DMS79 treated with DMSO at 0.1 percent for 48 hours (cell line): ENCODE measurements at regions not wholly inside any gene's neighbourhood (a gene's known extent, or its start where the extent isn't known, plus 50 kb on each side); places are given as distances from the start of the nearest gene placed in this dataset.

Source experiments
- DNase-seq: peaks from one replicate; lab custom pipeline; 2025; lab: John Stamatoyannopoulos, UW

- no peak for DNase-seq
These were observed 199.9 kb upstream of the PKDCC start for GRCh38 chr2:41847744-41848441.

- no peak for DNase-seq
These were observed 196.3 kb upstream of the PKDCC start for GRCh38 chr2:41851554-41851953.

GRCh38 chr2:41853427-41854191 lies 194.2 kb upstream of the PKDCC start:
- DNase-seq: no peak

DNA sequence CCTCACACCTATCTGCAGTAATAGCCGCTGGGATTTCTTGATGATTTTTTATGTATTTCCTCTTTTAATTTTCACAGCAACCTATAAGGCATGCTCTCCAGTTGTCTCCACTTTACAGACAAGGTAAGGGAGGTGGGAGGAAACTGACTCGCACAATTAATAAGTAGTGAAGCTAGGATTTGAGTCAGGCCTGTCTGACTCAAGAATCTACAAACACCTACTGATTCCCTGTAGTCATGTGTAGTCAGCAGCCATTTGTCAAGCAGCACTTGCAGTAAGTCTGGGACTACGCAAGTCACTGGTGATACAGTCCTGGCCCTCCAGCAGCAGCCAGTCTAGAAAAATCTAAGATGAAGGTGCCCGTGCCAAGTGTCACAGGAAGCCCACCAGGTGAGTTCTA lies 193.6 kb upstream of the PKDCC start:
- no peak for DNase-seq

GRCh38 chr2:41856946-41857345 lies 190.9 kb upstream of the PKDCC start:
- no peak for DNase-seq

DNA sequence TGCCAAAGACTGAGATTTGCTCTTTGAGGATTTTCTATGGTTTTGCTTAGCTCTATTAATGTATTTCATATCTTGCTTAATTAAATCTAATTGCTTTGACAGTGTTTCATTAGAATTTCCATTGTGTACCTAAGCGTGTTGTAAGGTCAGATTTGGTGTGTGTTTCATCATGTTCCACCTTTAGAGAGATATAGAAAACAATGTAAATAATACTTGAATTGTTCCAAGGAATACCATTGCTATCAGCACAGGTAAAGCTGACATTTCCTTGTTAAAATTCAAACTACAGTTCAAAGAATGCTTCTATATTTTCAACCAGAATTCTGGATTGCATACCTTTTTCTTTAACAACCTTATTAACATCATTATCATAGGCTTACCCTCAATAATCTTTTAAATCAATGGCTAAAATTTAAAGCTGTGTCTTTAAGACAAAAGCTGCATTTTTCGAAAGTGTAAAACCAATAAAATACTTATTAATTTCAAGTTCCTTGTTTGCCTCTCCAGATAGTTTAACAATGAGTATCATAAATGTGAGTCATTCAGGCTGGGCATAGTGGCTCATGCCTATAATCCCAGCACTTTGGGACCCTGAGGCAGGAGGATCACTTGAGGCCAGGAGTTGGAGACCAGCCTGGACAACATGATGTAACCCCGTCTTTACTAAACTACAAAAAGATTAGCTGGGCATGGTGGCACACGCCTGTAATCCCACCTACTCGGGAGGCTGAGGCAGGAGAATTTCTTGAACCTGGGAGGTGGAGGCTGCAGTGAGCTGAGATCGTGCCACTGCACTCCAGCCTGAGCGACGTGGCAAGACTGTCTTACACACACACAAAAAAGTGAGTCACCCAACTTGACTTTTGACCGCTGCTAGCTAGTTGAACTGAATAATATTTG lies 188.0 kb upstream of the PKDCC start:
- no peak for DNase-seq

GRCh38 chr2:41863062-41863461 lies 184.8 kb upstream of the PKDCC start:
- DNase-seq: no peak

GRCh38 chr2:41865263-41865662 lies 182.6 kb upstream of the PKDCC start:
- no peak for DNase-seq

DNA sequence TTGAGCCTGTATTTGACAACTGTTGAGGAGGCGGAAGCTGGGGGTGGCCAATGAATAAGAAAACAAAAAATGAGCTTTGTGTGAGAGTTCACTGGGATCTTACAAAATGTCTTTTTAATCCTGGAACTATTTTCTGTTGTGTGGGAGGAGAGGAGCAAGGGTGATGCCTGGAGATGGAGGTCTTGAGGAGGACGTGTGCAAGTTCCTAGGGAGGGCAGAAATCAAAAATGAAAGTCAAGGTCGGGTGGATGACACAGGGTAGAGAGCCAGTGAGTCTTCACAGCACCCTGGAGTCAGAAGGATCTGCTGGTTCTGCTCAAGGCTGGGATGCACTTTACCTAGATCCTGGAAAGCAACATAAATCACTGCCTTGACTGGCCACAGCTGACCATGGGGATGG lies 180.3 kb upstream of the PKDCC start:
- DNase-seq: no peak

GRCh38 chr2:41869542-41870264 lies 178.1 kb upstream of the PKDCC start:
- DNase-seq: peak; percentile 8

DNA sequence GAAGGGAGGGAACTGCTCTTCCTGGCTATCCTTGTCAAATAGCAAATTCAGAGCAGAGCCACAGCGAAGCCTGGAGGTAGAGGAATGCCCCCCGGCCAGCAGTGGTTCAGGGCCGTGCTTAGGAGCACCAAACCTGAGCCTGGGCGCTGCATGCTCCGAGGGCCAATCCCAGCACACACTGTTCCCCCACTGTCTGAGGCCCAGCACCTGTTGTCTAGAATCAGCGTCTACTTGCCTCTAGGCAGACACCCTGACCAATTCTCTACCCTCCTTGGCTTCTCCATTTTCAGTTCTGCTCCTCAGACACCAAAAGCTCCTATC lies 177.6 kb upstream of the PKDCC start:
- DNase-seq: no peak

GRCh38 chr2:41871080-41871479 lies 176.7 kb upstream of the PKDCC start:
- DNase-seq: no peak

GRCh38 chr2:41872646-41873045 lies 175.2 kb upstream of the PKDCC start:
- no peak for DNase-seq

DNA sequence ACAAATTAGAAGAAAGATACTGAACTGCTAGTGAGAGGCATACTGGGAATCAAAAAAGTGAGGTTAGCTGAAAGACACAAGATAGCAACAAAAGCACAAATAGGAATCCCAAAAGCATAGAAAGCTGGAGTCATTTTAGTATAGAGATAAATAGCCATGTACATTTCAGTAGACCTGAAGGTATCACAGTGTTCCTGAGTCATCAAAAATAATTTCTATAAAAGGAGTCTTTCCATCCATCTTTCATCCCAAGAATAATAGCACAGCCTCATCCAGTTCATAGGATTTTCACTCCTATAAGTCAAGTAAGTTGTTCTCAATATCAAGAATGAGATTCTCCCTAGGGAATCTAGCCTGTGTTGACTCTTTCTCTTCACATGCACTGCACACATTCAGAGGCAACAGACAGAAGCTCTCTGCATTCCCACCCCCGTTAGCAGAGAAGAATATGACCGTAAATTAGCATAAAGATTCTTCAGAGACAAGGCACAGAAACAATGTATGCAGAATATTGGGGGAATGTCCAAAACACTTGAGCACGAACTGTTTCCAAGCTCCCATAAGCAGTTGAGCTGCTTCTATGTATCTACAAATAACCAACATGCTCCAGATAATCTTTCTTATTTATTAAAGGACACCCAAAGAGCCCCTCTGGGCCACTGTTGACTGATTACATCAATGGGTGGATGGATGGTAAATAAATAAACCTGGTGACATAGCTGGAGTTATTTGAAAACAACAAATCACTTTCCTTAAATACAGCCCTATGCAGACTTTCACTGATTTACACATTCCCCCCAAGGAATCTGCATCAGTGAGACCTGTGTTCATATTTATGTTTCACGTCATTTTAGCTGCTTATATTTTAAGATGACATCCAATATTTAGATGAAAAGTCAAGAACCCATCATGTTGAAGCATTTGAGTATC lies 174.5 kb upstream of the PKDCC start:
- DNase-seq: no peak

DNA sequence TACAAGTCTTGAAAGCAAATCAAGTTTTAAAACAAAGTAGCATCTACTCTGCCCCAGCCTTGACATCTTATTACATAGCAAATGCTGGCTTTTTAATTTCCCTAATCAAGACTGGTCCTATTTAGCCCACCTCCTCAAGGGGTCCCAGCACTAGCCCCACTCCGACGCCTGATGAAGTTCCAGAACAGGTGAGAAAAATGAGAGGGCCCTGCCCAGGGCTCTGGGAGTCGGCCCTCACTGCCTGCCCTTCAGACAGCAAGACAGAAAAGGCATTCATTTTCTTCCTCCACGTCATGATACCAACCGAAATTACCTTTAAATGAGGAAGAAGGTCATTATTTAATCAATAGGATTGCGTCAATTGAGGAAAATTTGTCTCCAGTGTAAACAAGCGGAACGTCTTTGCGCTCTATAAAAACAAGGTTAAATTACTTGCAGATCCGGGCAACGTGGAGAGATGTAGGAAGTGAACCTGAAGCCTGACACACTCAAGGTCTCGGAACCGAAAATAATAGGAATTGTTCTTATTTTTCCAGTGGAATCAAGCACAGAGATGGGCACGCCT lies 170.6 kb upstream of the PKDCC start:
- DNase-seq: no peak

- no peak for DNase-seq
These were observed 169.8 kb upstream of the PKDCC start for GRCh38 chr2:41878056-41878455.

- no peak for DNase-seq
These were observed 169.0 kb upstream of the PKDCC start for GRCh38 chr2:41878716-41879234.

DNA sequence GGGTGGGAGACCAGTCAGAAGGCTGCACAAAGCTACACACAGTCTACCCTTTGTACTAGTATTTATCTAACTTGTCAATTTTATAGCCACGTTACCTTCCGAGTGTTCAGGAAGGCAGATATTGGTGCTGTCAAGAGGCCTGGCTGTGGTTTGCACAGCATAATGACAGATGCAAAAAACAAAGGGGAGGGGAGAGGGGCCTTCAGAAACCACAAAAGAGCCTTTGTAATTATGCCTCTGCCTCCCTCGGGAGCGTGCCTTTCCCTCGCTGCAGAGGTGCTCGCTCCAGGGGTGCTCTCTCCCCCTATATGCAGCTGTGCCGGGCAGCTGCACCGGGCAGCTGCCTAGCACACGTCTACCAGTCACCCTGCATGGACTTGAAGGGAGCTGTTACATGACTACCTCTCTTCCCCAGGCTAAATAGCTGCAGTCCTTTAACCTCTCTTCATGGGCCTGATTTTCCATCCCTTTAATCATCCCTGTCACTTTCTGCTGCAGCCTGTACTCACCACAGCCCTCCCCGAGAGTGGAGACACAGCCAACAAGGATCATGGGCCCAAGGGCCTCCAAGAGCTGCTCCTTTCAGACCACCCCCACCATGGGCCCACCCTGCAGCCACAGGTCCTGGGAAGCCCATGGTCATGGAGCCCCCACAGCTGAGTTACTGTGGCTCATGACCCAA lies 168.4 kb upstream of the PKDCC start:
- no peak for DNase-seq

DNA sequence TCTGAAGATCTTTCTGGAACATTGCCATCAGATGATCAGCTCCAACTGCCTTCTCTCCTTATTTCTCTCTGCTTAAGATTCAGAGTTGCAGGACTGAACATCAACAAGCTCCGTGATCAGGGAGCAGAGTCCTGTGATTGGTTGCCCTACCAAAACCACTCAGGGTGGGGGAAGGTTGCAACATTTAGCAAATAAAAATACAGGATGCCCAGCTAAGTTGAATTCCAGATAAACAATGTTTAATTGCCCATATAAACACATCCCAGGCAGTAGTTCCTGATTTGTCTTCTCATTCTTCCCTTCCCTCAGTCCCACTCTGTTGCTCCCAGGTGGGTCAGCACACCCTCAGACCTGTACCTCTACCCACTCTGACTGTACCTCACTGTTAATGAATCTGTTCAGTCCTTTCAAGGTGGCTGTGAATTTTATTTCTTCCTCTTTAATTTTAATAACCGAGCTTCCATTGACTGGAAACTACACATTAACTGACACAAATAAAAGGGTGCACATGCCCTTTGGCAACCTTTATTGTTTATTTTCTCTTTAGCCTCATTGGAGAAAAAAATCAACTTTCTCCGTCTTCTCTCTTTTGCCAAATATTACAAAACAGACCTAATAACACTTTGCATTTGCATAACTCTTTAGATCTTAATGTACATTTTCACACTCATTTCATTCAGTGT lies 167.1 kb upstream of the PKDCC start:
- DNase-seq: no peak
